ENCODE measurements at regions not wholly inside any gene's neighbourhood (a gene's known extent, or its start where the extent isn't known, plus 50 kb on each side); places are given as distances from the start of the nearest gene placed in this dataset.

DNA sequence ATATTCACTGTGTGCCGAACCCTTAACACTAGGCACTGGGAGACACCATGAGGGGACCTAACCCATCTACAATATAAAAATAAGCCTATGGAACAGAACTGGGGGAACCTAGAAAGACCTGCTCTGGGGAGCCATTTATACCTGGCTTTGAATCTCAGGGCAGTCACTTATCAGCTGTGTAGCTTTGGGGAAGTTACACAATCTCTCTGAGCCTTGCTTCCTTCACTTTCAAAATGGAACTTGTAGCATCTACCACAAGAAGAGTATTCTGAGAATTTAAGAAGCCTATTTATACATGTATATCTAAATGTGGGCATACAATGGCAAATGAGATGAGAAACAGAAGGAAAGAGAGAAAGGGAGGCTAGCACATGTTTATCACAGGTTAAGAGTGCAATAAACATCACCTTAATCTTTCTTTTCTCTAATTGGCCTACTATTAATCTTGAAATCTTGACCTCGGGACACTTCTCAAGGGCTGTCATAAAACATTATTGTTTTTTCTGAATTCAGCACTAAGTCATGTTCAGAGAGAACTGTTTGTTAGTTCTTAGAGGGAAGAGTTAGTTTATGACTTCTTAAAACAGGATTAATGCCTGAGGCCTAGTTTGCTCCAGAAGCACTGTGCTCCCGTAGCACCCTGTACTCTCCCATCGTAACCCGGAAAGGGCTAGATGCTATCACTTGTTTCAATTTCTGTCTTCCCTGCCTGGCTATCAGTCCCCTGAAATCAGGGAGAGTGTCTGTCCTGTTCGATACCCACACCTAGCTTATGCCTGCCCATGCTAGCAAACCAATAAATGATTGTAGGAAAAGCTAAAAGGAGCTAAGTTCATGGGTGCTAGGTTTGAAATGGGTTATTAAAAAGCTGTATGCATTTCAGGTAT, 606.4 kb upstream of the CLINT1 start:
- TF ChIP-seq CTCF (IDR thresholded peaks at IDR 0.05 in 2 of 3, conservative IDR thresholded peaks at IDR 0.05 in 1 of 3; ENCODE audit: control insufficient read depth in 2 of 3, extremely low read depth in 1 of 3, insufficient read depth in 1 of 3, low read depth in 3 of 3, low read length in 3 of 3) (no peak), ZNF274 (IDR thresholded peaks at IDR 0.05; ENCODE audit: insufficient read depth, insufficient read length) (no peak), ATF2 (IDR thresholded peaks at IDR 0.05; ENCODE audit: low read length) (no peak), POLR2A (IDR thresholded peaks at IDR 0.05; ENCODE audit: low read depth, low read length) (no peak), ESRRA (IDR thresholded peaks at IDR 0.05; ENCODE audit: low read length) (no peak), POLR2AphosphoS5 (IDR thresholded peaks at IDR 0.05; ENCODE audit: low read length) (no peak)
